ENCODE measurements at regions not wholly inside any gene's neighbourhood (a gene's known extent, or its start where the extent isn't known, plus 50 kb on each side); places are given as distances from the start of the nearest gene placed in this dataset.
"Not testable (repeated sequence)": the region's sequence is repeated elsewhere in the genome, so short reads cannot be mapped to it uniquely, and the experiment has no call there.

DNA sequence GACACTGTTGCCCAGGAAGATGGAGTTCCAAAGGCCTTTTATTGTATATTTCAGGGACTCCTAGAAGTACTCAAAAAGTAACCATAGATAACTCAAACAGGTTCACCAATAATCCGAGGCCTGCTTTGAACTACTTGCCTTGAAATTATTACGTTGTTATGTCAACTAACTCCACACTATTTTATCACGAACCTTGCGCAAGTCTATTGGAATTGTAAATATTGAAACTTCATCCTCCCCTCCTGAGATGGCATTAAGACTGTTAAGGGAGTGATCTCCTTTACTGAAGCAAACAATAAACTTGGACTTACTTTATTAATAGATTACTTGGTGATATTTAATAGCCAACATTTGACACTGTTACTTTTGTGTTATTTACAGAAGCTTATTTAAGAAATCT is 199.6 kb upstream of the GADL1 start:
- H3K27ac Mint-ChIP-seq: no peak overlapping the region
- H3K36me3 Mint-ChIP-seq (ENCODE audit: low read depth): no peaks in the 10 kb centered on the region
- POLR2A ChIA-PET: interaction anchor here (0.6 to 1.0 kb wide), 2 partner anchors 113 to 439 kb away, joined by 3 read pairs; partner anchors contain the start of gene STT3B
- TF ChIP-seq, protein P1, sequence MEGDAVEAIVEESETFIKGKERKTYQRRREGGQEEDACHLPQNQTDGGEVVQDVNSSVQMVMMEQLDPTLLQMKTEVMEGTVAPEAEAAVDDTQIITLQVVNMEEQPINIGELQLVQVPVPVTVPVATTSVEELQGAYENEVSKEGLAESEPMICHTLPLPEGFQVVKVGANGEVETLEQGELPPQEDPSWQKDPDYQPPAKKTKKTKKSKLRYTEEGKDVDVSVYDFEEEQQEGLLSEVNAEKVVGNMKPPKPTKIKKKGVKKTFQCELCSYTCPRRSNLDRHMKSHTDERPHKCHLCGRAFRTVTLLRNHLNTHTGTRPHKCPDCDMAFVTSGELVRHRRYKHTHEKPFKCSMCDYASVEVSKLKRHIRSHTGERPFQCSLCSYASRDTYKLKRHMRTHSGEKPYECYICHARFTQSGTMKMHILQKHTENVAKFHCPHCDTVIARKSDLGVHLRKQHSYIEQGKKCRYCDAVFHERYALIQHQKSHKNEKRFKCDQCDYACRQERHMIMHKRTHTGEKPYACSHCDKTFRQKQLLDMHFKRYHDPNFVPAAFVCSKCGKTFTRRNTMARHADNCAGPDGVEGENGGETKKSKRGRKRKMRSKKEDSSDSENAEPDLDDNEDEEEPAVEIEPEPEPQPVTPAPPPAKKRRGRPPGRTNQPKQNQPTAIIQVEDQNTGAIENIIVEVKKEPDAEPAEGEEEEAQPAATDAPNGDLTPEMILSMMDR (IDR thresholded peaks at IDR 0.05): no peak
- H3K4me1 Mint-ChIP-seq (ENCODE audit: low read depth): peaks cover 7% of the 10 kb centered on the region
- H3K4me3 Mint-ChIP-seq: no peak overlapping the region
- DNase-seq (no peak), ATAC-seq (no peak)
- CTCF ChIA-PET: interaction anchor here (0.6 kb wide), 1 partner anchor 128 kb away, joined by 3 read pairs; no protein-coding TSS in a partner anchor
- intact Hi-C loops (cut with micrococcal nuclease): no loop called here
- no peaks in the 10 kb centered on the region for H3K9me3 Mint-ChIP-seq
- H3K27me3 Mint-ChIP-seq: no peaks in the 10 kb centered on the region

DNA sequence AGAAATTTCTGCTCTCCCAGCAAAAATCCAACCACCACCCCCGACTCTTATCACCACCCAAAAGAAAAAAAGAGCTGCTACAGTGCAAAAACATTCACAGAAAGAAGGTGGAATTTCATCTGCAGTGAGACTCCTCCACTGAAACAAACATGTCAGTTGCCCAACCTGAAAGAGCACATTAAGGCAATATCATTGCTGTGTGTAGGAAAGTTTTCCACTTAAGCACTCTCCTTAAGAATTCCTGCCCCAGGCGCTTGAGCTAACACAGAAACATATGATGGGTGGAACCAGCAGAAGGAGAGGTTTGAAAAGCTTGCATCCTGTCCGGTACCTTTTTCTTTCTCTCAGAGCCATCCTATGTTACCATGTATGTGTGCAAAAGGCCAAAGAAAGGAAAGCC is 200.8 kb upstream of the GADL1 start:
- CTCF ChIA-PET: interaction anchor here (1.0 kb wide), 1 partner anchor 11 kb away, joined by 3 read pairs; no protein-coding TSS in a partner anchor
- POLR2A ChIA-PET: no interaction called here
- H3K27me3 Mint-ChIP-seq: no peaks in the 10 kb centered on the region
- intact Hi-C loops (cut with micrococcal nuclease): no loop called here
- ATAC-seq (no peak), DNase-seq (no peak)
- H3K4me1 Mint-ChIP-seq (ENCODE audit: low read depth): peaks cover 7% of the 10 kb centered on the region
- H3K4me3 Mint-ChIP-seq: no peak overlapping the region
- TF ChIP-seq, protein P1 (IDR thresholded peaks at IDR 0.05): no peak
- H3K9me3 Mint-ChIP-seq: no peaks in the 10 kb centered on the region
- H3K36me3 Mint-ChIP-seq (ENCODE audit: low read depth): no peaks in the 10 kb centered on the region
- no peak overlapping the region for H3K27ac Mint-ChIP-seq

DNA sequence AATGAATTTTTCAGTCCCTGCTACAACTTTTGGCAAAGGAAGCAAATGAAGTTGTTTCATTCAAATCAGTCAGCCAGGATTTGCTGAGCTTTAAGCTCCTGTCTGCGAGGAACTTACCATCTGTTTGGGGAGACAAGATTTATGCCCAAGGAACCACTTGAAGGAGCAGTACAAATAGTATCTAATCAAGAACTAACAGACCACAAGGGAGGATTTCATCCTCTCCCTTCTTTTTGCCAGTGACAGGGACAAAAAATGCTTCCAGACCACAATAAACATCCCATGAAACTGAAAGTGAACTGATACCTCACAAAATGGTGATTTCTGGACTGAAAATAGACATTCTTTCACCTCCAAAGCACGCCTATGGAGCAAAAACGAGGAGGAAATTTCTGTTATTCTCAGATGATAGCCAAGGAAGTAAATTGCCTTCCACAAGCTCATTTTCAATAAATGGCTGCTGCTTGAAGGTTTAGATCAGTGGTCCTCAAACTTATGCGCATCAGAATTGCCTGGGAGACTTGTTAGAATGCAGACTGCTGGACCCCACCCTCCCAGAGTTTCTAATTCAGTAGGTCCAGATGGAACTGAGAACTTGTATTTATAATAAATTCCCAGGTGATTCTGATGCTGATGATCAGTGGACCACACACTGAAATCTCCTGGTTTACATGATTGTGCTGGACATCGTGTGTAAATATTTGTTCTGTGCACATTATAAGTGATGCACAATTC is 202.4 kb upstream of the GADL1 start:
- Mint-ChIP-seq H3K36me3 (ENCODE audit: low read depth) (no peaks in the 10 kb centered on the region), H3K4me3 (no peak overlapping the region), H3K27ac (no peak overlapping the region), H3K9me3 (peaks cover under 1% of the 10 kb centered on the region), H3K4me1 (ENCODE audit: low read depth) (peaks cover 8% of the 10 kb centered on the region), H3K27me3 (no peaks in the 10 kb centered on the region)
- intact Hi-C loops (cut with micrococcal nuclease): no loop called here
- ChIA-PET CTCF (no interaction called here), POLR2A (interaction anchor here (1.2 kb wide), 1 partner anchor 108 kb away, joined by 3 read pairs; no protein-coding TSS in a partner anchor)
- DNase-seq (no peak), ATAC-seq (no peak)
- TF ChIP-seq, protein P1 (IDR thresholded peaks at IDR 0.05): no peak

DNA sequence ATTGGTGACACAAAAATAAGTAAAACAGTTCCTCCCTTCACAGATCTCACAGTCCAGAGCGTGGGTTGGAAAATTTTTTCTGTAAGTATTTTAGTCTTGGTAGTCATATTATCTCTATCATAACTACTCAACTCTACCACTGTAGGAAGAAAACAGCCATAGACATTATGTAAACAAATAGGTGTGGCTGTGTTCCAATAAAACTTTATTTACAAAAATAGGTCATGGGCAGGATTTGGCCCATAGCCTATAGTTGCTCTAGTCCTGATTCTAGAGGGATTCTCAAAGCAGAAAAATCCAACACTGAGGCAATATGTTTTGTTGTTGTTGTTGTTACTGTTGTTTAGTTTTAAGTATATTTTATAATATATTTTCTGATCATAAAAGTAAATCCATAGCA is 206.1 kb upstream of the GADL1 start:
- ChIA-PET POLR2A (no interaction called here), CTCF (no interaction called here)
- Mint-ChIP-seq H3K9me3 (peaks cover 3% of the 10 kb centered on the region), H3K36me3 (ENCODE audit: low read depth) (no peaks in the 10 kb centered on the region), H3K4me3 (no peak overlapping the region), H3K27me3 (no peaks in the 10 kb centered on the region), H3K4me1 (ENCODE audit: low read depth) (peaks cover 18% of the 10 kb centered on the region), H3K27ac (no peak overlapping the region)
- DNase-seq (no peak), ATAC-seq (no peak)
- intact Hi-C loops (cut with micrococcal nuclease): no loop called here
- TF ChIP-seq, protein P1 (IDR thresholded peaks at IDR 0.05): no peak

DNA sequence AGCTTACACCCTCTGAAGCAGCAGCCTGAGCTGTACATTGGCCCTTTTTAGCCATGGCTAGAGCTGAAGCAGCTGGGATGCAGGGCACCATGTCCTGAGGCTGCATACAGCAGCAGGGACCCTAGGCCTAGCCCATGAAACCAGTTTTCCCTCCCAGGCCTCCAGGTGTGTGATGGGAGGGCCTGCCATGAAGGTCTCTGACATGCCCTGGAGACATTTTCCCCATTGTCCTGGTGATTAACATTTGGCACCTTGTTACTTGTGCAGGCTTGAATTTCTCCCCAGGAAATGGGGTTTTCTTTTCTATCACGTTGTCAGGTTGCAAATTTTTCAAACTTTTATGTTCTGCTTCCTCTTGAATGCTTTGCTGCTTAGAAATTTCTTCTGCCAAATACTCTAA is 206.8 kb upstream of the GADL1 start:
- H3K27me3 Mint-ChIP-seq; H3K27ac Mint-ChIP-seq; intact Hi-C loops (cut with micrococcal nuclease); H3K4me3 Mint-ChIP-seq; POLR2A ChIA-PET; H3K9me3 Mint-ChIP-seq; H3K36me3 Mint-ChIP-seq (ENCODE audit: low read depth); CTCF ChIA-PET; ATAC-seq; DNase-seq: not testable (repeated sequence)
- peaks cover 25% of the 10 kb centered on the region for H3K4me1 Mint-ChIP-seq (ENCODE audit: low read depth)
